Pancreas (tissue), 10 donors: ENCODE measurements at regions not wholly inside any gene's neighbourhood (a gene's known extent, or its start where the extent isn't known, plus 50 kb on each side); places are given as distances from the start of the nearest gene placed in this dataset.

Experiments used
- ATAC-seq, 4 donors: fragments of 200-7000 bp; cut with Tn5 transposase; one replicate each; pipeline versions ENCODE4 v1.8.0 to v1.9.1; 2020; ENCODE audit warnings: mild to moderate bottlenecking in 4 of 4, moderate library complexity in 4 of 4
- DNase-seq, 6 donors: peaks; one replicate each; pipeline ENCODE4 v3.0.0-alpha.2; 2020
- FAIRE-seq: peaks from 2 replicates; lab custom pipeline; 2012; peaks lifted over from hg19 to GRCh38; lab: Jason Lieb, UNC
- H3K27ac ChIP-seq, 4 donors: fragments of 200-600 bp; sonication (generic); 1 replicate in 3 of 4; 2 replicates in 1 of 4; pipeline versions ENCODE4 v1.5.0 to v1.8.0; 2020
- H3K27me3 ChIP-seq, 4 donors: fragments of 200-600 bp; one replicate each; pipeline ENCODE4 v1.8.0; 2021
- H3K36me3 ChIP-seq, 3 donors: fragments of 200-600 bp; sonication (generic) in 1 of 3; one replicate each; pipeline versions ENCODE4 v1.5.0 to v1.8.0; 2020 to 2021
- H3K4me1 ChIP-seq, 3 donors: fragments of 200-600 bp; one replicate each; pipeline ENCODE4 v1.8.0; 2021
- H3K4me3 ChIP-seq, 4 donors: fragments of 200-600 bp; sonication (generic) in 2 of 4; one replicate each; pipeline versions ENCODE4 v1.5.0 to v1.8.0; 2020 to 2021
- H3K9me3 ChIP-seq, 4 donors: fragments of 200-600 bp; one replicate each; pipeline ENCODE4 v1.8.0; 2021
- WGBS, 2 donors: extraction: QIAGEN DNeasy Blood & Tissue Kit; methylation state at CpG; one replicate each; pipeline ENCODE4 v1.1.7; 2013; 5-methylcytosine and 5-hydroxymethylcytosine counted together
- intact Hi-C, 3 donors: fragments of 100-400 bp; cut with DNase I; formaldehyde crosslinking; loops; one replicate each; pipeline versions ENCODE4 v1.11.1 to v1.14.2; 2022
- TF ChIP-seq, protein P1 (sequence below), 4 donors: fragments of 200-600 bp; sonication (generic) in 3 of 4; IDR thresholded peaks; one replicate each; pipeline versions ENCODE4 v1.5.0 to v1.8.0; 2021; ENCODE audit warnings: antibody characterized with exemption in 4 of 4
- donor health status: healthy with polysubstance abuse.
- donor health status: DM: no; HTN: no; CAD: no; lungs with moderate emphysema.
- donor health status: DM: no; HTN: no; CAD: no.
- donor health status: control.
- donor health status: control.
- donor health status: Bipolar disorder and iron deficiency.
- donor health status: DM: yes; HTN: yes; CAD: no.
- donor health status: DM: no; HTN: no; CAD: no.
- donor health status: DM: no; HTN: no; CAD: no.
- donor health status: DM: yes; HTN: yes; CAD: no.

DNA sequence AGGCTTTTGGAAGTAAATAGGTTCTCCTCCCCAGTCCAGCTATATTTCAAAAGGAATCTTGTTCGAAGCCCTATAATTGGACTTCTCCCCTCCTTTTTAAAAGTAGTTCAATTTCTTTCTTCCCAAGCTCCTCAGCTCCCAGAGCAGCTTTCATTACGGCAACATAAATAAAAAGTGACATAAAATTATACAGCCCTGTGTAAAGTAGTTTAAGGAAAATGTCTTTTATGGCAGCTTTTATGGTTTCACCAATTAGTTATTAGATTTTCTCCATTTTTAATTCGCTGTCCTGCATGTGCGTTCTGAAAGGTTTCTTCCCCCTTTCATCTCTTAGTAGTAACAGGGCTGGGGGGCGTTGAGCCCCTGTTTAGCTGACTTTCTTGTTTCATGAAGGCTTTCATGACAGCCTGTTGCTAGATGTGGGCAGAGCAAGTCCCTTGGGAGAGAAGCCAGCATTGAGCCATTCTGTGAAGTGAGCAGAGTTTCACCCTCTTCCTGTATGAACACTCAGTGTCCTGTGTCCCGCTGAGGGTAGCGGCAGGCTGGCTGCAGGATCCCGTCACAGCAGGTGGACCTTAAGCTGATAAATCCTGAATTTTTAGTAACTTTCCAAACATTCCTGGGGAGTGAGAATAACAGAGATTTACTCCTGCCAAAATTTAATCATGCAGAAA lies 229.7 kb upstream of the SPRED2 start:
- ATAC-seq: no peak
- intact Hi-C loops: no loop called here
- TF ChIP-seq, protein P1, sequence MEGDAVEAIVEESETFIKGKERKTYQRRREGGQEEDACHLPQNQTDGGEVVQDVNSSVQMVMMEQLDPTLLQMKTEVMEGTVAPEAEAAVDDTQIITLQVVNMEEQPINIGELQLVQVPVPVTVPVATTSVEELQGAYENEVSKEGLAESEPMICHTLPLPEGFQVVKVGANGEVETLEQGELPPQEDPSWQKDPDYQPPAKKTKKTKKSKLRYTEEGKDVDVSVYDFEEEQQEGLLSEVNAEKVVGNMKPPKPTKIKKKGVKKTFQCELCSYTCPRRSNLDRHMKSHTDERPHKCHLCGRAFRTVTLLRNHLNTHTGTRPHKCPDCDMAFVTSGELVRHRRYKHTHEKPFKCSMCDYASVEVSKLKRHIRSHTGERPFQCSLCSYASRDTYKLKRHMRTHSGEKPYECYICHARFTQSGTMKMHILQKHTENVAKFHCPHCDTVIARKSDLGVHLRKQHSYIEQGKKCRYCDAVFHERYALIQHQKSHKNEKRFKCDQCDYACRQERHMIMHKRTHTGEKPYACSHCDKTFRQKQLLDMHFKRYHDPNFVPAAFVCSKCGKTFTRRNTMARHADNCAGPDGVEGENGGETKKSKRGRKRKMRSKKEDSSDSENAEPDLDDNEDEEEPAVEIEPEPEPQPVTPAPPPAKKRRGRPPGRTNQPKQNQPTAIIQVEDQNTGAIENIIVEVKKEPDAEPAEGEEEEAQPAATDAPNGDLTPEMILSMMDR (IDR thresholded peaks at IDR 0.05): no peak
- no peaks in the 10 kb centered on the region for H3K9me3 ChIP-seq
- no peaks in the 10 kb centered on the region for H3K27me3 ChIP-seq
- no peaks in the 10 kb centered on the region for H3K4me1 ChIP-seq
- no peak overlapping the region for H3K4me3 ChIP-seq
- no peak for FAIRE-seq
- no peak overlapping the region for H3K27ac ChIP-seq
- no peak for DNase-seq
- WGBS, 2 donors: 72 to 75% methylated on average over 8 of the region's 8 CpGs
- no peaks in the 10 kb centered on the region for H3K36me3 ChIP-seq

DNA sequence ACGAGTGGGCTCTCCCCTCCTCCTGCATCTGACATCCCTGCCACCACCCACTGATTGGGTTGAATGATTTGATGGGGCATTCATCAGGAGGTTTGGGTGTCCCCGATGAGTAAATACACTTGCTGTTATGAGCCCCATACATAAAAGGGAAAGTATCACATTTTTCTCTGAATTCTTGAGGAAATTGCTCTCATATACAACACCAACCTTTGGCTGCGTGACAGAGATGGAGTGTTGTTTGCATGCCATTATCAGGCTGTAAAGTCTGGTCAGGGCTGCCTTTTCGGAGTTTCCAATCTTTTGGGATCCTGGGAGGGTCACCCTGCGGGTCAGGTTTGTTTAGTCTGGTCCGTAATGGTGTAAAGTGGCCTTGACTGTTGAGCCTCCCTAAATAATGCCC lies 227.9 kb upstream of the SPRED2 start:
- Histone ChIP-seq H3K27ac (no peak overlapping the region), H3K9me3 (no peaks in the 10 kb centered on the region), H3K36me3 (no peaks in the 10 kb centered on the region), H3K4me3 (no peak overlapping the region), H3K4me1 (peaks cover 0 to 9% (median 4%) of the 10 kb centered on the region in 3 donors), H3K27me3 (no peaks in the 10 kb centered on the region)
- FAIRE-seq: no peak
- intact Hi-C loops: no loop called here
- no peak for ATAC-seq
- 49 to 55% methylated on average over 6 of the region's 6 CpGs for WGBS, 2 donors
- TF ChIP-seq, protein P1 (IDR thresholded peaks at IDR 0.05): no peak
- no peak for DNase-seq

DNA sequence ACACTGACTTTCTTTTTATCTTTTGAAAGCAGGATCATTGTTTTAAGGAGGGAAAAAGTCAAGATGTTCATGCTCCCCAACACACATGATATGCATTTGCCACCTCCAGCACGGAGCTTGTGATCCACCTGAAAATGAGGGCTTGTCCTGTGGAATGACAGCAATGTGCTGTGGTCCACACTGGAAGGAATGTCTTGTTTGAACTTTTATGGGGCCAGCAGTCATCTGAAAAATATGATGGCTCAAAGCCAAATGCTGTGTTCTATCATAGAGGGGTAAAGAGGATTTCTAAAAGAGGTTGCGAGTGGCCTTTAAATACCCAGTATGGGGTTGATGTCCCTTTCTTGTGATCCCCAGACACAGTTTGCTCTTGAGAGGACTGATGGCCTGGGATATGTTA lies 226.5 kb upstream of the SPRED2 start:
- FAIRE-seq (no peak), ATAC-seq (no peak), DNase-seq (no peak)
- intact Hi-C loops: no loop called here
- Histone ChIP-seq H3K4me3 (no peak overlapping the region), H3K27ac (no peak overlapping the region), H3K36me3 (no peaks in the 10 kb centered on the region), H3K4me1 (peaks cover 0 to 9% (median 4%) of the 10 kb centered on the region in 3 donors), H3K27me3 (no peaks in the 10 kb centered on the region), H3K9me3 (no peaks in the 10 kb centered on the region)
- TF ChIP-seq, protein P1 (IDR thresholded peaks at IDR 0.05): no peak
- 91 to 92% methylated on average over 2 of the region's 2 CpGs for WGBS, 2 donors

DNA sequence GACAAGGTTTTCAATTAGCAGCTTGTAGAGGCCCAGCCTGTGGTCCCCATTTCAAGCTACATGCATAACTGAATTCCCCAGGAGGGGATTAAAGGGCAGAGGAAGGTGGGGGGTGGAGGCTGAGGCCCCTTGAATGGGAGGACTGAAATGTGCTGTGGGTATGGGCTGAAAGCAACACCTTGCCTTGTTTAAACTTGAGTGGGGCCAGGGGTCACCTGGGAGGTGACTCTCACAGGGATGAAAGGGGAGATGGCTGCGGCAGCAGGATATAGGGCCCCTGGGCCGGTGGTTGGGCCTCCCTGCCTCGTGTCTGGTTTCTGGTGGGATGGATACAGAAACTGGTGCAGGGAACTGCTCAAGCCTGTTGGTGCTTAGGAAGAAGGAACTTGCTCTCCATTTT lies 225.9 kb upstream of the SPRED2 start:
- ATAC-seq: no peak
- intact Hi-C loops: no loop called here
- WGBS, 2 donors: 83 to 93% methylated on average over 3 of the region's 3 CpGs
- no peaks in the 10 kb centered on the region for H3K9me3 ChIP-seq
- H3K4me3 ChIP-seq: no peak overlapping the region
- TF ChIP-seq, protein P1 (IDR thresholded peaks at IDR 0.05): no peak
- H3K27me3 ChIP-seq: no peaks in the 10 kb centered on the region
- FAIRE-seq: no peak
- no peaks in the 10 kb centered on the region for H3K36me3 ChIP-seq
- no peak for DNase-seq
- H3K27ac ChIP-seq: no peak overlapping the region
- peaks cover 0 to 9% (median 4%) of the 10 kb centered on the region in 3 donors for H3K4me1 ChIP-seq

DNA sequence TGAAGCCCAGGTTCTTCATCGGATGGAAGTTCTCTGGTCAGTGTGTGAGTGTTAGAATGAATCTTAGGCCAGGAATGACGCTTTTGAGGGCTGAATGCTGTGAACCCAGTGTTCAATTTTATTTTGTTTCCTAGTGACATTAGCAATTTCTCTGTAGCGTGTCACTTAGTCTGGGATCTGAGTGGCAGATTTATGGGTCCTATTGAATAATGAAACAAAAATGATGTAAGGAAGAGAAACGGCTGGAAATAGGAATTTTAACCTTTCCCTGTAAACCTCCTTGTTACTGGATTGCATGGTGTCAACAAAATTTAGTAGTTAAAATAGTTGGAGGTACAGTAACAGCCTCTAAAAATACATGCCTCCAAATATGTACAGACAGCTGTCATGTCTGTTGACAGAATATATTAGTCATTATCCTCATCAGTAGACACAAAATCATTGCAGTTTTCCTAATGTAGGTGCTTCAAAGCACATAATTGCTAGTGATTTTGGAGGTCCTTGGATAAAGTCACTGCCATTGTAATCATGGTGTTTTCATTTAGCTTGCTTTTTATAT lies 223.8 kb upstream of the SPRED2 start:
- FAIRE-seq (no peak), ATAC-seq (no peak), DNase-seq (no peak)
- H3K36me3 ChIP-seq: no peaks in the 10 kb centered on the region
- intact Hi-C loops: no loop called here
- 60 to 64% methylated on average over 4 of the region's 4 CpGs for WGBS, 2 donors
- H3K4me3 ChIP-seq: no peak overlapping the region
- no peaks in the 10 kb centered on the region for H3K9me3 ChIP-seq
- H3K27ac ChIP-seq: no peak overlapping the region
- H3K4me1 ChIP-seq: peaks cover 0 to 9% (median 4%) of the 10 kb centered on the region in 3 donors
- TF ChIP-seq, protein P1 (IDR thresholded peaks at IDR 0.05): no peak
- no peaks in the 10 kb centered on the region for H3K27me3 ChIP-seq
